ENCODE measurements at regions not wholly inside any gene's neighbourhood (a gene's known extent, or its start where the extent isn't known, plus 50 kb on each side); places are given as distances from the start of the nearest gene placed in this dataset.

DNA sequence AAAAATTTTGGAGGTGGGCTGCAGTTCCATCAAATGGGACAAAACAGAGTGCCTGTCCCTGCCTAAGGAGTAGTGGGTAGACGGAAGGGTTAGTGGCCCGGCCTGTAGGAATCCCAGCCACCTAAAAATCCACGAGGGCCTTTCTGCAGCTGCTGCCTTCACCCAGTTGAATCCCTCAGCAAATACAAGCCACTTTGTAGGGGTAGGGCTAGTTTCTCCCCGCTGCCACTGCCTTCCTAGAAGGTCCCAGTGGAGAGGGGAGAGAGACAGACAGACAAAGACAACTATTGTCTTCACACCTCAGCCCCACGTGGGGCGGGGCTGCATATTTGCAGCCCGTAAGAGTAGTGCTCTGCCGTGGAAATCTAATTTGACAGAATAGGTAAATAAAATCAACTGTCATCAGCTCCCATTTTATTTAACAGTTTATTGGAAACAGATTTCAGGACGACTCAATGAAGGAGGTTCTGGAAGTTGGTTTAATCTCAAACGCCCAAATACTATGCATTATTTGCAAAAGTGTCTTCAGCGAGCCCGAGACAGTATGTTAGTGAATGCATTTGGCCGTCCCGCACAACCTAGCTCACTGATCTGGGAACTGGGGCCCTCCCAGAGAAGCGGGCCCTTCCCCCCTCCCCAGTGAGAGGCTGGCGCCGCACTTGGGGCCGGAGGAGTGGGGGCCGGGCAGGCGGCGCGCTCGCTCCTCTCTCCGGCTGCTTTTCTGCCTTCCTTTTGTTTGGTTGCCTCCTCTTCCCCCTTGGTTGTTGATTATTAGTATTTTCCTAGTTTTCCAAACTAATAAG lies 67.6 kb upstream of the TBCA start:
- no peak for TF ChIP-seq TCF4 (CRISPR knock-in tag; IDR thresholded peaks at IDR 0.05; ENCODE audit: borderline replicate concordance)
- ATAC-seq, result no peak

- TF ChIP-seq, protein P1, sequence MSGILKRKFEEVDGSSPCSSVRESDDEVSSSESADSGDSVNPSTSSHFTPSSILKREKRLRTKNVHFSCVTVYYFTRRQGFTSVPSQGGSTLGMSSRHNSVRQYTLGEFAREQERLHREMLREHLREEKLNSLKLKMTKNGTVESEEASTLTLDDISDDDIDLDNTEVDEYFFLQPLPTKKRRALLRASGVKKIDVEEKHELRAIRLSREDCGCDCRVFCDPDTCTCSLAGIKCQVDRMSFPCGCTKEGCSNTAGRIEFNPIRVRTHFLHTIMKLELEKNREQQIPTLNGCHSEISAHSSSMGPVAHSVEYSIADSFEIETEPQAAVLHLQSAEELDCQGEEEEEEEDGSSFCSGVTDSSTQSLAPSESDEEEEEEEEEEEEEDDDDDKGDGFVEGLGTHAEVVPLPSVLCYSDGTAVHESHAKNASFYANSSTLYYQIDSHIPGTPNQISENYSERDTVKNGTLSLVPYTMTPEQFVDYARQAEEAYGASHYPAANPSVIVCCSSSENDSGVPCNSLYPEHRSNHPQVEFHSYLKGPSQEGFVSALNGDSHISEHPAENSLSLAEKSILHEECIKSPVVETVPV (CRISPR knock-in tag; IDR thresholded peaks at IDR 0.05), result no peak
- TF ChIP-seq POU6F1 (CRISPR knock-in tag; IDR thresholded peaks at IDR 0.05; ENCODE audit: borderline replicate concordance, low read depth), result no peak
- no peak for ATAC-seq
Measured at GRCh38 chr5:77842243-77842642, 66.1 kb upstream of the TBCA start.

GRCh38 chr5:77841616-77842015 lies 65.5 kb upstream of the TBCA start:
- no peak for TF ChIP-seq ZFP30 (CRISPR knock-in tag; IDR thresholded peaks at IDR 0.05)
- TF ChIP-seq RARB (CRISPR knock-in tag; IDR thresholded peaks at IDR 0.05), result no peak
- no peak for TF ChIP-seq ZNF565 (CRISPR knock-in tag; conservative IDR thresholded peaks at IDR 0.05; ENCODE audit: low read depth)
- TF ChIP-seq POU6F1 (CRISPR knock-in tag; IDR thresholded peaks at IDR 0.05; ENCODE audit: borderline replicate concordance, low read depth), result no peak
- TF ChIP-seq TSHZ2 (CRISPR knock-in tag; IDR thresholded peaks at IDR 0.05), result no peak
- TF ChIP-seq TCF4 (CRISPR knock-in tag; IDR thresholded peaks at IDR 0.05; ENCODE audit: borderline replicate concordance), result no peak
- no peak for TF ChIP-seq ZC3H10 (CRISPR knock-in tag; IDR thresholded peaks at IDR 0.05)
- no peak for TF ChIP-seq ESRRG (CRISPR knock-in tag; IDR thresholded peaks at IDR 0.05)
- TF ChIP-seq CREB5 (CRISPR knock-in tag; IDR thresholded peaks at IDR 0.05; ENCODE audit: low read depth), result no peak
- no peak for ATAC-seq

DNA sequence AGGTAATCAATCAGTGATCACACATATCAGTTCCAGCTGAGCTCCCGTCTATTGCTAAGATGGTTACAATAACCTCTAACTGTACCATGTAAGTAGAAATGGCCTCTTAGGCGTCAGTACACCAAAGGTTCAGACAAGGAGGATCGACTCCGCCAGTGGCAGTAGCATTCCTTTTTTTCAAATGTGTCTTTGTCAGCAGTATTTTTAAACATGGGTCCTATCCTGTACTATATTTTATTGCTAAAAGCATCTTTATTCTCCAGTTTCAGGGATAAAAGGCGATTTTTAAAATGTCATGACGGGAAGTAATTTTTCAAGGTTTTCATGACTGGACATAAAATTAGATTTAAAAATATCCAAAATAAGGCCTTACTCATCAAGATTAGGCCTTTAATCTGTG lies 64.8 kb upstream of the TBCA start:
- no peak for TF ChIP-seq TCF4 (CRISPR knock-in tag; IDR thresholded peaks at IDR 0.05; ENCODE audit: borderline replicate concordance)
- TF ChIP-seq SNAI2 (CRISPR knock-in tag; IDR thresholded peaks at IDR 0.05), result no peak
- no peak for TF ChIP-seq PPARA (CRISPR knock-in tag; IDR thresholded peaks at IDR 0.05; ENCODE audit: borderline replicate concordance)
- TF ChIP-seq RARB (CRISPR knock-in tag; IDR thresholded peaks at IDR 0.05), result no peak
- no peak for TF ChIP-seq POU6F1 (CRISPR knock-in tag; IDR thresholded peaks at IDR 0.05; ENCODE audit: borderline replicate concordance, low read depth)
- no peak for TF ChIP-seq GLIS3 (CRISPR knock-in tag; IDR thresholded peaks at IDR 0.05)
- no peak for TF ChIP-seq PATZ1 (CRISPR knock-in tag; IDR thresholded peaks at IDR 0.05; ENCODE audit: borderline replicate concordance)
- TF ChIP-seq TSHZ2 (CRISPR knock-in tag; IDR thresholded peaks at IDR 0.05), result no peak
- no peak for TF ChIP-seq ESRRG (CRISPR knock-in tag; IDR thresholded peaks at IDR 0.05)
- no peak for TF ChIP-seq ARNTL (CRISPR knock-in tag; IDR thresholded peaks at IDR 0.05; ENCODE audit: borderline replicate concordance, low read depth)
- ATAC-seq, result no peak
